ENCODE measurements at regions not wholly inside any gene's neighbourhood (a gene's known extent, or its start where the extent isn't known, plus 50 kb on each side); places are given as distances from the start of the nearest gene placed in this dataset.

DNA sequence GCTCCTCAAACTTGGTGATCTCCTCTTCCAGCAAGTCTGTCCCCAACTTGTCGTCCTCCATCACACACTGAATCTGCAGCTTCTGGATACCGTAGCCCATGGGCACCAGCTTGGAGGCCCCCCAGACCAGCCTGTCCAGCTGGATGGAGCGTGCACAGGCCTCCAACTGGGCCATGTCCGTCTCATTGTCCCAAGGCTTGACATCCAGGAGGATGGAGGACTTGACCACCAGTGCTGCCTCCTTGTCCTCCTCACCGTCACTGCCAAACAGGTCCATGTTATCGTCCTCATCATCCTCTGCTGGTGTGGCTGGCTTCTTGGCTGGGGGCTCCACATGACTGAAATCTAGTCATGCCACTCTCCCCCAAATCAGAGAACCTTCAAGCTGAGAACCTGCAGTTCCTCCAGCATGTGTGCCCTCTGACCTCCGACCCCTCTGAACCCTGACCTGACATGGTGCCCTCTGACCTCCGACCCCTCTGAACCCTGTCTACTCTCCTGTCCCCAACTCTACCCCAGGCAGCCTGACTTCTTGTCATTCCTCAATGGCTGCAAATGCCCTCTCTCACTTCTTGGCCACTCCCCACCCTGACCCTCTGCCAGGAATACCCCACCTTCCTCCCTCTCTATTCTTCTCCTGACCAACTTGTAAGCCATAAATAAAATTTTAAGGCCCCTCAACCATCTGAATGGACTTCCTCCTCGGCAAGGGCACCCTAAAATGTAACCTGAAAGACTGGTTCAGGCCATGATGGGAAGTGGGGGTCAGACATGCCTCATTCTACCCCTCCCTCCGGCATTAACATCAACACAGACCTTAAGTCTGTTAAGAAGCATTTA is 275.7 kb upstream of the C1orf174 start:
- TF ChIP-seq, protein P1, sequence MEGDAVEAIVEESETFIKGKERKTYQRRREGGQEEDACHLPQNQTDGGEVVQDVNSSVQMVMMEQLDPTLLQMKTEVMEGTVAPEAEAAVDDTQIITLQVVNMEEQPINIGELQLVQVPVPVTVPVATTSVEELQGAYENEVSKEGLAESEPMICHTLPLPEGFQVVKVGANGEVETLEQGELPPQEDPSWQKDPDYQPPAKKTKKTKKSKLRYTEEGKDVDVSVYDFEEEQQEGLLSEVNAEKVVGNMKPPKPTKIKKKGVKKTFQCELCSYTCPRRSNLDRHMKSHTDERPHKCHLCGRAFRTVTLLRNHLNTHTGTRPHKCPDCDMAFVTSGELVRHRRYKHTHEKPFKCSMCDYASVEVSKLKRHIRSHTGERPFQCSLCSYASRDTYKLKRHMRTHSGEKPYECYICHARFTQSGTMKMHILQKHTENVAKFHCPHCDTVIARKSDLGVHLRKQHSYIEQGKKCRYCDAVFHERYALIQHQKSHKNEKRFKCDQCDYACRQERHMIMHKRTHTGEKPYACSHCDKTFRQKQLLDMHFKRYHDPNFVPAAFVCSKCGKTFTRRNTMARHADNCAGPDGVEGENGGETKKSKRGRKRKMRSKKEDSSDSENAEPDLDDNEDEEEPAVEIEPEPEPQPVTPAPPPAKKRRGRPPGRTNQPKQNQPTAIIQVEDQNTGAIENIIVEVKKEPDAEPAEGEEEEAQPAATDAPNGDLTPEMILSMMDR (IDR thresholded peaks at IDR 0.05; ENCODE audit: insufficient read depth, low read length, poor library complexity, severe bottlenecking), result no peak
- no peak for TF ChIP-seq EZH2phosphoT487 (conservative IDR thresholded peaks at IDR 0.05; ENCODE audit: low read length)
